ENCODE measurements at regions not wholly inside any gene's neighbourhood (a gene's known extent, or its start where the extent isn't known, plus 50 kb on each side); places are given as distances from the start of the nearest gene placed in this dataset.

GRCh38 chr5:110169461-110169860 is 479.7 kb downstream of the MAN2A1 start:
- no peak overlapping the region for H2AFZ ChIP-seq (replicated peaks; ENCODE audit: low read length, poor library complexity)
- BruUV-seq (replicated peaks) = no TSS peak
- H3K9me3 ChIP-seq (ENCODE audit: control insufficient read depth, insufficient read depth, low read length) = 0 out of 2 replicates have a peak, but pooled peaks cover 1% of the 10 kb centered on the region
- no peak overlapping the region for H3K4me2 ChIP-seq (ENCODE audit: low read depth, low read length)
- no peak for TF ChIP-seq CHD1 (IDR thresholded peaks at IDR 0.05; ENCODE audit: low read depth, low read length)
- no peak for TF ChIP-seq USF2 (IDR thresholded peaks at IDR 0.05; ENCODE audit: low read depth, low read length)
- no peak for TF ChIP-seq RAD21 (IDR thresholded peaks at IDR 0.05; ENCODE audit: low read length)
- no peak for TF ChIP-seq BHLHE40 (IDR thresholded peaks at IDR 0.05; ENCODE audit: low read depth, low read length)
- TF ChIP-seq FOS (IDR thresholded peaks at IDR 0.05; ENCODE audit: low read depth, low read length) = no peak
- no peak for TF ChIP-seq CTCF (conservative IDR thresholded peaks at IDR 0.05; ENCODE audit: low read depth, low read length)
- TF ChIP-seq RFX5 (IDR thresholded peaks at IDR 0.05; ENCODE audit: low read depth, low read length) = no peak
- TF ChIP-seq MXI1 (IDR thresholded peaks at IDR 0.05; ENCODE audit: borderline replicate concordance, low read depth, low read length) = no peak
- no peak for TF ChIP-seq MAZ (IDR thresholded peaks at IDR 0.05; ENCODE audit: borderline replicate concordance, low read depth, low read length)
- TF ChIP-seq RCOR1 (IDR thresholded peaks at IDR 0.05; ENCODE audit: insufficient replicate concordance, low read length) = no peak
- TF ChIP-seq POLR2A (IDR thresholded peaks at IDR 0.05; ENCODE audit: low read depth, low read length) = no peak
- TF ChIP-seq ELK1 (IDR thresholded peaks at IDR 0.05; ENCODE audit: borderline replicate concordance, low read depth, low read length) = no peak
- no peaks in the 10 kb centered on the region for H4K20me1 ChIP-seq (ENCODE audit: insufficient read depth, low read length)
- no peak overlapping the region for H3K27ac ChIP-seq (ENCODE audit: insufficient read depth, low read length)
- WGBS, 2 experiments (ENCODE audit: extremely low coverage in 2 of 2, insufficient read length in 1 of 2) = no CpG with 5 or more reads among the region's 2 CpGs
- H3K9ac ChIP-seq (ENCODE audit: low read depth, low read length) = no peak overlapping the region
- no peak for DNase-seq
- no peak overlapping the region for H2BK5ac ChIP-seq (ENCODE audit: low read depth, low read length, poor library complexity, severe bottlenecking)
- H3K4me1 ChIP-seq (ENCODE audit: control insufficient read depth, insufficient read depth, low read length) = no peaks in the 10 kb centered on the region
- H3K56ac ChIP-seq (ENCODE audit: extremely low read depth, insufficient read depth, low read length) = no peak overlapping the region
- H4K91ac ChIP-seq (ENCODE audit: insufficient read depth, low read depth, low read length) = no peak overlapping the region
- no peak overlapping the region for H3K18ac ChIP-seq (ENCODE audit: low read depth, low read length)
- H2BK120ac ChIP-seq (ENCODE audit: low read depth, low read length) = no peak overlapping the region
- no peak for ATAC-seq (ENCODE audit: low read depth)
- no peaks in the 10 kb centered on the region for H3K9me1 ChIP-seq (ENCODE audit: insufficient read depth, low read length)
- no peaks in the 10 kb centered on the region for H3K36me3 ChIP-seq (ENCODE audit: control insufficient read depth, insufficient read depth, low read length)
- H3K27me3 ChIP-seq (ENCODE audit: control insufficient read depth, insufficient read depth, low read length) = no peaks in the 10 kb centered on the region
- H2AK9ac ChIP-seq (replicated peaks; ENCODE audit: low read depth, low read length, poor library complexity) = no peak overlapping the region
- H3K4me3 ChIP-seq (ENCODE audit: insufficient read depth, low read depth, low read length) = no peak overlapping the region
- no peak overlapping the region for H2AK5ac ChIP-seq (ENCODE audit: low read depth, low read length)
- no peaks in the 10 kb centered on the region for H3K79me1 ChIP-seq (ENCODE audit: low read depth in 1 of 2, low read length in 2 of 2)
- no peak overlapping the region for H4K8ac ChIP-seq (ENCODE audit: low read depth in 2 of 2, low read length in 2 of 2)
- intact Hi-C loops (cut with micrococcal nuclease) = no loop called here
- no peak overlapping the region for H3K14ac ChIP-seq (replicated peaks; ENCODE audit: low read depth, low read length)
- ChIA-PET CTCF (no interaction called here), POLR2A (ENCODE audit: unreplicated experiment) (no interaction called here)
- H4K5ac ChIP-seq (ENCODE audit: low read depth, low read length) = no peak overlapping the region
- dilution Hi-C loops (cut with HindIII; ENCODE audit: low sequenced_read_pairs, unreplicated experiment) = no loop called here
- in situ Hi-C loops (cut with MboI; ENCODE audit: low sequenced_read_pairs) = no loop called here
- H3K4ac ChIP-seq (ENCODE audit: low read depth, low read length) = no peak overlapping the region
- no peak overlapping the region for H2BK20ac ChIP-seq (ENCODE audit: low read depth, low read length)
- no peak overlapping the region for H2BK15ac ChIP-seq (ENCODE audit: low read depth, low read length)
- no peak overlapping the region for H3K23ac ChIP-seq (ENCODE audit: low read depth, low read length)

All from IMR-90 (cell line).